GM21528 (cell line): ENCODE measurements at regions not wholly inside any gene's neighbourhood (a gene's known extent, or its start where the extent isn't known, plus 50 kb on each side); places are given as distances from the start of the nearest gene placed in this dataset.

Experiments used
- ATAC-seq: cut with Tn5 transposase; IDR thresholded peaks from one replicate; pipeline ENCODE4 v1.9.1; 2021; ENCODE audit warnings: mild to moderate bottlenecking, moderate library complexity; ENCODE audit not compliant: unreplicated experiment, low FRiP score

GRCh38 chr12:89951050-89951693 lies 242.5 kb upstream of the ATP2B1 start:
- no peak for ATAC-seq

- ATAC-seq = peak; percentile 53
Observed at GRCh38 chr12:89950421-89950820, 241.8 kb upstream of the ATP2B1 start.

DNA sequence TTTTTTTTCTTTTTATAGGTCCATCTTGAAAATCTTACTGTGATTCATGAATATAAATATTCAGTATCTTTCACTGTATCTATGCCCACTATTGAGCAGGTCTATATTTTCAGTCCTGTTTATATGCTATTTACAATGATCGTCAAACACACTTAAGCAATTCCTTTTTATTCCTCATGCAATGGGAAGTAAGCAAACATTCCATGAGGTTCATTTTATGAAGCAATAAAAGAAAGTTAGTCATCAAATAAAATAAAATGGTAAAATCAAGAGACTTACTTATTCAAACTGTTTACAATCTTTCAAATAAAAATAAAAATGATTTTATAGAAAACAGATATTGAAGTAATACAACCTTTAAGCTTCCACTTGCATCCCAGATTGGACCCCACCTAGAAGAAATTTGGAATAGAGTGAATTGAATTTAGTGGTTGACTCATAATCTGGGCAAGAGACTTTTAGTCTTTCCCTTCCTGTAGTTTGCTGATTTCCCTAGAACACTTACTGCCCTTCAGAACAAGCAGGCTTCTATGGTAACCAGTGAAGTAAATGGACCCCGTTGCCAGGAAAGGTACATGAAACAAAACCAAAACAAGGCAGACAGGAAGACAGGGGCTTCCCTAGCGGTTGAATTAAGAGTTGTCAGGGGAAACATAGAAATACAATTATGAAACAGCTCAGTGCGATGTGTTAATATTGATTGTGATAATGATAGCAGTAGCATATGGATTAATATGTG lies 241.0 kb upstream of the ATP2B1 start:
- ATAC-seq = peak; percentile 87

GRCh38 chr12:89948271-89949175 lies 239.9 kb upstream of the ATP2B1 start:
- no peak for ATAC-seq

DNA sequence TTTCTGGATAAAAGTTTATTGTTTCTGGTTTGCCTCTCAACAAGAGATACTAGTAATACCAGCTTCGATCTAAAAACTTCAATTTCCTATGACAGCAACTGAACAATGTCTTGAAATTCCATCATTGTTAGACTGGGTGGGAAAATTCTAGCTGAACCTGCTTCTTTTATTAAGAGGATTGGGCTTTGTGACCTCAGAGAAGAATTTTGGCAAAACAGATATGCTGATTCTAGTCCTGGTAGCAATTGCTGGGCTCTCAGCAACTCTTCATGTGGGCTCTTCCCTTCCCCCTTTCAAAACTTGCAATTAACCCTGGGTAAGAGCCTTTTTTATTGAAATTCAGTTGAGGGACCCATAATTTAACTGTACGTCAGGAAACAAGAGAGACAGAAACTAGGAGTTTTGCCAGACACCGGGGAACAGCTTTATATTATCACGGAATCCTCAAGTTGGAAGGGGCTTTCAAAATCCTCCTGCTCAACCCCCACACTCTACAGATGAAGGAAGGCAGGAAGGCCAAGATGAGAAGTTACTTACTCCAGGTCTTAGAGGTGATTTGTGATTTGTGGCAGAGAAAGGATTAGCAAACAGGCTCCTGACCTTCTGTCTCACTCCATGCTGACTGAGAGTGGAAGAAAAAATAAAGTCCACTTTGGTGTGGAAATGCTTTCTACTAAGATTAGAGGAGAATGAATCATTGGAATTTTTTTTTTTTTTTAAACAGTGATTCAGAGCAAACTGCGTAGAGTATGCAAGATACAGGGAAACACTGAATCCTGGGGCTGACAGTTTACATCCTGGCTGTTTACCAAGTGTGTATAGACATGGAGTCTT lies 239.0 kb upstream of the ATP2B1 start:
- no peak for ATAC-seq

- ATAC-seq = no peak
Observed at GRCh38 chr12:89946518-89947135, 238.0 kb upstream of the ATP2B1 start.

- ATAC-seq = no peak
Observed at GRCh38 chr12:89945123-89945522, 236.5 kb upstream of the ATP2B1 start.

GRCh38 chr12:89943463-89943862 lies 234.8 kb upstream of the ATP2B1 start:
- ATAC-seq = no peak

DNA sequence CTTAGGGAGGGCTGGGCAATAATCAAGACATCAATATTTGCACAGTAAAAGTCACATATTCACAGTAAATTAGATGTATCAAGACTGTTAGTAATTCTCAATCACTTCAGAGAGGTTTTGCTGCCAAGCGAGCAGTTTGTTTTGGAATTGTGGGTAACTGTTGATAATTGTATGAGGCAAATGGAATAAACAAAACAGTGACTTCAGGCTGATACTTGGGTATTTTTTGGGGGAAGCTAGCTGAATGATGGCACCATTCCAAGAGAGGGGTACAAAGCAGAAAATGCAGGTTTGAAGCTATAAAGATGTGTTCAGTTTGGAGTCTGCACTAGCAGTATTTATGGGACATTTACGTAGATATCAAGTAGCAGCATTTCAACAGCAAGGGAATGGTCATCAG lies 232.8 kb upstream of the ATP2B1 start:
- ATAC-seq = no peak

- ATAC-seq = no peak
Observed at GRCh38 chr12:89939522-89940215, 231.0 kb upstream of the ATP2B1 start.

GRCh38 chr12:89936631-89937030 lies 228.0 kb upstream of the ATP2B1 start:
- no peak for ATAC-seq

DNA sequence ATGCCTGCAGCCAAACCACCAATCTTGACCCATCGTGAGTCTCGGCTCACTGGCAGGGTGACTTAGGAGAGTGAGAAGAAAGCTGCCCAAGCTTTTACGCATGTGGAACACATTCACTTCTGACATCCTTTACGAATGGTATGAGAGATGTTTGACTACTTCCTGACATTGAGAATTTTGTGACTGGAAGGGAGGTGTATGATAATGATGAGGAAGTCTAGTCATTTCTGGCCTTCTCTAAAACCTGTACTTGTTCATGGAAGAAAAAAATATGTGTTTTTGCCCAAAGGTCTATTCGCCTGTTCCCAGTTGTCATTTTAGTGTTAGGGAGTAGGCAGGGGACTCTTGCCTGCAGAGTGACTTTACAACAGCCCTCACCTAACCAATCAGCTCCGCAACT lies 227.2 kb upstream of the ATP2B1 start:
- ATAC-seq = peak; percentile 74

GRCh38 chr12:89933911-89934310 lies 225.3 kb upstream of the ATP2B1 start:
- ATAC-seq = no peak

GRCh38 chr12:89932954-89933353 lies 224.3 kb upstream of the ATP2B1 start:
- ATAC-seq = no peak

DNA sequence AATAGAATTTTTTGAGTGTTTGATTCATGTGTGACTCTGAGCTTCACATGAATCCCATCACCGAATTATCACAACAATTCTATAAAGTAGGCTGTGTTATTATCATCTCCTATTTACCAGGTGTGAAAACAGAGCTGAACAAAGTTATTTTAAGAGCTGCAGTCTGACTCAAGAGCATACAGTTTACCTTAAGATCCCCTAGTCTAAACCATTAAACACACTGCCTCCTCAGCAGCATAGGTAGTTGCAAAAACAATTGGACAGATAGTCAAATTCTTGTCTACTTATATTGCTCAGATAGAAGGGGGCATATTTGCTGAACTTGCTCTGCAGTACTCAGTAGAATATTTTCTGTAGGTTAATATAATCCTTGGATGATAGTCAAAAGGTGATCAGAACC lies 219.8 kb upstream of the ATP2B1 start:
- ATAC-seq = no peak

- ATAC-seq = peak; percentile 98
Observed at GRCh38 chr12:89927226-89927698, 218.6 kb upstream of the ATP2B1 start.

- ATAC-seq = no peak
Observed at GRCh38 chr12:89924191-89924590, 215.6 kb upstream of the ATP2B1 start.

- no peak for ATAC-seq
Observed at GRCh38 chr12:89923091-89923490, 214.5 kb upstream of the ATP2B1 start.

DNA sequence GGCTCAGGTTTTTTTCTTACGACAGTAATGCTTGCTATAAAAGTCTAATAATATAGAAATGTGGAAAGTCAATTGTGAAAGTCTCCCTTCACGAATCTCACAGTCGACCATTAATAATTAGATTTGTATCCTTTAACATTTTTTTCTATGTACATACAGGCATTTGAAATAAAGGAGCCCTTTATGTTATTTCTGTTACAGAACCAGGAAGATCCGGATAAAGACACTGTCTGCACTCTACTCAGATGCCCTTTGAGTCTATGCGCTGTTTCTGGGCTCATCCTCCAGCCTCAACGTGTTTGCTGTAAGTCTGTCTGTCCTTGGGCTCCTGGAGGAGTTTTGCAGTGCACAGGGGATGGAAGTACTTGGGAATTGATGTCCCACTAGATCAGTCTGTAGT lies 212.2 kb upstream of the ATP2B1 start:
- no peak for ATAC-seq
